NOMO-1 treated with dmso at 0.1 percent for 144 hours (cell line): ENCODE measurements at regions not wholly inside any gene's neighbourhood (a gene's known extent, or its start where the extent isn't known, plus 50 kb on each side); places are given as distances from the start of the nearest gene placed in this dataset.
"Not testable (repeated sequence)": the region's sequence is repeated elsewhere in the genome, so short reads cannot be mapped to it uniquely, and the experiment has no call there.

Experiments
- DNase-seq: peaks from one replicate; lab custom pipeline; 2025; ENCODE audit not compliant: unreplicated experiment; lab: John Stamatoyannopoulos, UW

- no peak for DNase-seq
Observed at GRCh38 chr5:16392718-16393117, 72.9 kb downstream of the ZNF622 start.

GRCh38 chr5:16391858-16392649 lies 73.5 kb downstream of the ZNF622 start:
- no peak for DNase-seq

DNA sequence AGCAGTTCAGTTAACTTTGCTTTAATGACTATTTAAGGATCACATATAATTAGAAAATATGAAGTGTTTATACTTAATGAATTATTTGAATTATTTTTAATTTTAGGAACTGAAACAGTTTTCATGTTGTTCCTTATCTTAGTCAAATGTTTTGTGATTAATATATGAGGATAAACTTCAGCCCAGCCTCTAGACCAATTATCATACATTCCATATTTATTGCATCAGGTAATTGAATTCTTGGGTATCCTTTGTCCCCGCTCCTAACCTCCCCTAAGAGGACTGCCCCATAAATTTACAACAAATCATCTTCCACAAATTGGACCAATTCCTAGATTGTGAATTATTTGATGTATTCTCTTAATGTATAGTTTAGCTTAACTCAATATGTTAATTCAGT lies 74.8 kb downstream of the ZNF622 start:
- no peak for DNase-seq

DNA sequence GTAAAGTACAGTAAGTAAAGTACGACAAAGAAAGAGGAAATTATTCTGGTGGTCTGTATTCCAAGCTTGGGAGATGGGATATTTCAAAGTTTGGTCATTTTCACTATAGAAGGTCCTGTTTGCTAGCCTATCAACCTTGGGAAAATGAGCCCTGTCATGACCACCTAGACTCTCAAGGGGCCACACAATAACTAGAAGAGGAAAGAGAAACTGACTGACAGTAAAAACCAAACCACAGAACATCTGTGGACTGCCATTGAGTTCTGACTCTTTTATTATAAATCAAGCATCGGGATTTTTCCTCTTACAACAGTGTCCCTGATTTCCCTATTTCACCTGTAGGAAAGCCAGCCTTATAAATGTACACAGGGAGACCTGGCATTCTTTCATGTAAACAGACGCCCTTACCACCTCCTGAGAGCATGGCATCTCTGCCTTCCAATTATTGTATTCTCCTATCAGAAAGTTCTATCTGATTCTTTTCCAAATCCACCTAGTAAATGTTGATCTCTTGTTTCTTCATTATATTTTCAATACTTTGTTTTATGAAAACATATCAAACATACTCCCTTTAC lies 80.0 kb downstream of the ZNF622 start:
- DNase-seq, result no peak

GRCh38 chr5:16384804-16385203 lies 80.8 kb downstream of the ZNF622 start:
- DNase-seq, result no peak

DNA sequence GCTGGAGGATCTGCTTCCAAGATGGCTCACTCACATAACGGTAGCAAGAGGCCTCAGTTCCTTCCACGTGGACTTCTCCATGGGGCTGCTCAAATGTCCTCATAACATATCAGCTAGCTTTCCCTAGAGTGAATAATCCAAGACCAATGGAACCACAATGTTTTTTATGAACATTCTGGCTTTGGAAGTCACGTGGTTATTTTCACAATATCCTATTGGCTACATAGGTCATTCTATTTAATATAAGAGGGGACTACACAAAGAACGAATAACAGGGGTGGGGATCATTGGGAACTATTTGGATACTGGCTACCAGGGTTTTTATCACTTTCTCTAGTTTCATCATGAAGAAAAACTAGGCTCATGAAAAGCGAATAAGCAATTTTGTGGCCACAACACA lies 81.4 kb downstream of the ZNF622 start:
- no peak for DNase-seq

GRCh38 chr5:16383544-16384052 lies 82.0 kb downstream of the ZNF622 start:
- DNase-seq, result no peak

GRCh38 chr5:16382047-16382446 lies 83.6 kb downstream of the ZNF622 start:
- DNase-seq, result no peak

- DNase-seq, result no peak
Observed at GRCh38 chr5:16378762-16379161, 86.8 kb downstream of the ZNF622 start.

DNA sequence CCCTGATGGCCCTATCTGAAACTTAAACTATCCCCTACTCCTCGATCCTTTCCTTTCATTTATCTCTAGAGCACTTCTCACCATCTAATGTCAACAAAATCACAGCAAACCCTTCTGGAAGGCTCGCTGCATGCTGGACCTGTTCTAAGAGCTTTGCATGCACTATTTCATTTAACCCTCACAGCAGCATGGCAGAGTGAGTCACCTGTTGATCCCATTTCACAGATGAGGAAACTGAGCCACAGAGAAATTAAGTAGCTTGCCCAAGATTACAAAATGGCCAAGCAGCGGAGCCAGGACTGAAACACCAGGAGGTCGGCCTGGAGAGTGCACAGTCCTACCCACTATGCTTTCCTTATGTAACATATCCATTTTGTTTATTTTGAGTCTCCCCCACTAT lies 93.1 kb downstream of the ZNF622 start:
- no peak for DNase-seq

DNA sequence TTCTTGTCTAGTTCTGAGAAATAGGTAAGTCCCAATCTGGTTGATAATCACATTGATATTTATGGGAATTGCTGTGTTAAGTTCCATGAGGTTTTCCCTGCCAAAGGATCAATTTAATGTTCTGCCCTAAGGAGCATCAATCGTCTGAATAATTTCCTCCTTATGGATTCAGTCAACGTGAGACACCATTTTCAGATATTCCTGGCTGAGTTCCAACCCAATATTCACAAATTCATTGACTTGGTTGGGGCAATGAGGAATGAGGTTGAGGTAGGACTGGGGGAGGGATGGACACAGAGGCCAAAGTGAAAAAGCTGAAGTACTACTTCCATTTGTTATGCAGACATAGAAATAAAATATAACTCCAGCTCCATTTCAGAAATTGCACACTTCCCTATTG lies 99.1 kb downstream of the ZNF622 start:
- DNase-seq, result no peak

DNA sequence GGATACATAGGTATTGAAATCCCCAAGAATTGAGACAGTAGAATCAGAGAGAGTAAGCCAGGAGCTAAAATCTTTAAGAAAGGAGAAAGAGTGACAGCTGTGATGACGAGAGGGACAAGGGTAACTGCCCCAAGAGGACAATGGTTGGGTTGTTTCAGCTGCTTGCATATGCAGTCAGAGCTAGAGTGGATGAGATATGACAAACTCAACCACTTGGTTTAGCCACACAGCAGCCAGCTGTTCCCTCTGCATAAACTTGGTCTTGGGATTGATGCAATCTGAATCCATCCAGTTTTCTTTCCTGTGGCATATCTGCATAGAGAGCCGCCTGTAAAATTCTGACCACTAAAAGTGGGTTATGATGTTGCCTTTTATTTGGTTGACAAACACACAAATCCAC lies 100.7 kb downstream of the ZNF622 start:
- no peak for DNase-seq

GRCh38 chr5:16353439-16353838 lies 112.2 kb downstream of the ZNF622 start:
- not testable (repeated sequence) for DNase-seq

- no peak for DNase-seq
Observed at GRCh38 chr5:16350816-16351215, 114.8 kb downstream of the ZNF622 start.

DNA sequence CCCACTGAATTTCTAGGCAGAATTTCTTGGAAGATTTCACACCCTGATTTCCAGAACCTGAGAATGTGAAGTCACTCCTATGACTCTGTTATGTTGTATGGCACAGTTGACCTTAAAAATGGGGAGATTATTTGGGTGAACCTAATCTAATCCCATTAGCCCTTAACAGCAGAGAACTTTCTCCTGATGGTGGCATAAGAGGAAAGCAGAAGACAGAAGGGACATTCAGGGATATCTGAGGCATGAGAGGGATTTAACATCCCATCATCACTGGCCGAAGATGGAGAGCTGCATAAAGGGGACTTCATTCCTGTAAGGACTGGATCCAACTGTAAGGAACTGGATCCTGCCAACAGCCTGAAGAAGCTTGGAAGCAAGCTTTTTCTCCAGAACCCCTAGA lies 119.2 kb downstream of the ZNF622 start:
- DNase-seq, result no peak

DNA sequence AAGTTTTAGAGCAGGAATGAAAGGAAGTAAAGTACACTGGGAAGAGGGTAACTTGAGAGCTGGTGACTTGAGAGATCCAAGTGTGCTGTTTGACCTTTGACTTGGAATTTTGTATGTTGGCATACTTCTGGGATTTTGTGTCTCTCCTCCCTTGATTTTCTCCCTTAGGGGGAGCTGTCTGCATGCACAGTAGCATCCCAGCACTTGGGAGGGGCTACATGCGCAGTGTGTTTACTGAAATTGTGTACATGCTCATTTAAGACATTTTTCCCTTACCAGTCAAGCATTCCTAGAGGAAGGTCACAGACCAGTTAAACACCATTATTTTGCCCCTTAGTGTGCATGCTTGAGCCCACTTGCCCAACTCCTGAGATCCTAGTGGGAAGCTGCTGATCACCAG lies 120.1 kb downstream of the ZNF622 start:
- no peak for DNase-seq

- no peak for DNase-seq
Observed at GRCh38 chr5:16326137-16326536, 139.5 kb downstream of the ZNF622 start.

DNA sequence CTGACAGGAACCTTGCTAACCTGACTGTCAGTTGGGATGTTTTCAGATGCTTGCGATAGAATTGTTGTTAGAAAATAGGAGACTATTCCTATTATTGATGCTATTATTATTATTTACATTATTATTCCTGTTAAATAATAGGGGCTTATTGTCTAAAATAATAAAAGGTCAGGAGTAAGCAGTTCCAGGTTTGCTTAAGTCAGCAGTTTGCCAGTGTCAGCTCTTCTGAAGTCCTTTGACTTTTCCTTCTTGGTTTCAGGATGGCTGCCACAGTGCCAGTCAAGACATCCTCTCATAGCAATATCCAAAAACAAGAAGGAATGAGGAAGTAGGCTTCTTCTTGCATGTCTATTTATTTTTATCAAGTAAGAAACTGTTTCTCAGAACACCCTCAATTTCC lies 141.7 kb upstream of the MARCHF11 start:
- no peak for DNase-seq

- DNase-seq, result no peak
Observed at GRCh38 chr5:16315501-16315900, 135.9 kb upstream of the MARCHF11 start.

GRCh38 chr5:16313761-16314160 lies 134.2 kb upstream of the MARCHF11 start:
- DNase-seq, result no peak

DNA sequence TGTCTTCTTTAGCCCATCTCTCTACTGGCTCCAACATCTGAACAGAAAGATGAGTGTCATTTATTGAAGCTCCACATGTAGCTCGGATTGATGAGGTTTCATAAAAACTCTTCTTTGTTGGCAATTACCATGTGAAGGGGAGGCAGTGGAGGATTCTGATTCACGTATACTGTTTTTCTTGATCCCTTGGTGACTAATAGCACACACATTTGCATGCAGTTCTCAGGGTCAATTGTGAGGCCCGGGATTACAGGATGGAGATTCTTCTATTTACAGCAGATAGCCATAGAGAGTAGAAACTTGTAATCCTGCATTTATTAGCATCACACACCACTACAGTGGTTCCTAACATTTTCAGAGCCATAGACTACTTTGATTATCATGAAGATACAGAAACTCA lies 133.2 kb upstream of the MARCHF11 start:
- DNase-seq, result no peak

DNA sequence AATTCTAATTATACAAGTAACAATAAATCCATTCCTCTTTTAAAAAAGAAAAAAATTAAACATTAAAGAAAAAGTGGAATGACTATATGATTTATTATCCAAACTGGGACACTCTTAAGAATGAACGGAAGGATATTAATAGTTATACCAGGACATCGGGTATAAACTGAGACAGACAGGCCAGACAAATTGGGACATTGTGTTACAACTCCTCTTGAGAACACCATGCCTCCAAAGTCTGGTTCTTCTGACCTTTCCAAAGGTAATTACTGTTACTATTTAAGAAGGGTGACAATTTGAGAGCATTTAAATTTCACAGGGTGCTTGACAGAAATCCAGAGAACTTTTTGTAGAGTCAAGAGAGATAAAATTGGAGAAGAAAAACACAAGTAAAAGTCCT lies 132.1 kb upstream of the MARCHF11 start:
- no peak for DNase-seq

GRCh38 chr5:16306812-16307211 lies 127.2 kb upstream of the MARCHF11 start:
- no peak for DNase-seq
